Endothelial cell of umbilical vein (primary cell): ENCODE measurements at regions not wholly inside any gene's neighbourhood (a gene's known extent, or its start where the extent isn't known, plus 50 kb on each side); places are given as distances from the start of the nearest gene placed in this dataset.

ENCODE experiments used
- BruUV-seq: library from RNA; stranded (reverse); fragments of 400-500 nt; replicated peaks from 2 replicates; lab custom pipeline; 2021; lab: Mats Ljungman, UMichigan
- CTCF ChIA-PET: fragments of 300-600, 350-600 bp; sonication (Branson Sonifier 250); formaldehyde crosslinking; loops from one replicate; lab custom pipeline; 2021; ENCODE audit warnings: antibody characterized with exemption, inconsistent platforms; lab: Charles Lee
- POLR2A ChIA-PET: fragments of 300-600, 350-600 bp; sonication (Branson Sonifier 250); formaldehyde crosslinking; loops from one replicate; lab custom pipeline; 2021; ENCODE audit warnings: antibody characterized with exemption, inconsistent platforms; lab: Charles Lee
- DNase-seq: peaks from one replicate; pipeline ENCODE4 v3.0.0-alpha.2; 2011; ENCODE audit warnings: low read depth, low spot score
- FAIRE-seq: peaks from 2 replicates; lab custom pipeline; 2011; peaks lifted over from hg19 to GRCh38; lab: Jason Lieb, UNC
- H2AFZ ChIP-seq: 2 replicates; pipeline ENCODE4 v1.6.0; 2012; ENCODE audit warnings: low read depth, low read length, control low read depth, inconsistent platforms
- H3K27ac ChIP-seq: 2 replicates; pipeline ENCODE4 v1.5.1; 2011; ENCODE audit warnings: low read depth, mild to moderate bottlenecking, control low read depth, low read length, moderate library complexity; ENCODE audit not compliant: insufficient read depth
- H3K27me3 ChIP-seq, 2 experiments: 2 replicates each; pipeline versions ENCODE4 v1.6.0 to v1.6.1; 2011; ENCODE audit warnings: low read length in 2 of 2, mixed read lengths in 1 of 2; ENCODE audit not compliant: control insufficient read depth in 2 of 2, insufficient read depth in 2 of 2
- H3K36me3 ChIP-seq, 2 experiments: 2 replicates in 1 of 2; 3 replicates in 1 of 2; pipeline ENCODE4 v1.5.1; 2011; ENCODE audit warnings: low read length in 2 of 2, mild to moderate bottlenecking in 1 of 2, moderate library complexity in 1 of 2; ENCODE audit not compliant: control insufficient read depth in 2 of 2, insufficient read depth in 2 of 2; ENCODE audit errors: extremely low read depth in 1 of 2
- H3K4me1 ChIP-seq: 3 replicates; pipeline ENCODE4 v1.5.1; 2011; ENCODE audit warnings: mild to moderate bottlenecking, low read length; ENCODE audit not compliant: control insufficient read depth, insufficient read depth; ENCODE audit errors: extremely low read depth
- H3K4me2 ChIP-seq: 2 replicates; pipeline ENCODE4 v1.6.1; 2011; ENCODE audit warnings: low read length, control low read depth, mixed read lengths; ENCODE audit not compliant: insufficient read depth
- H3K4me3 ChIP-seq, 3 experiments: fragments of 200-600 bp in 1 of 3; sonication (generic), shearing (Covaris generic) in 1 of 3; replicated peaks in 1 of 3; 2 replicates each; pipeline ENCODE4 v1.5.1; 2011 to 2016; ENCODE audit warnings: control low read depth in 3 of 3, low read length in 3 of 3, mild to moderate bottlenecking in 2 of 3, inconsistent platforms in 1 of 3, low read depth in 1 of 3, moderate library complexity in 1 of 3; ENCODE audit not compliant: insufficient read depth in 1 of 3
- H3K79me2 ChIP-seq: 2 replicates; pipeline ENCODE4 v1.6.0; 2012; ENCODE audit warnings: low read length, inconsistent platforms; ENCODE audit not compliant: control insufficient read depth, insufficient read depth
- H3K9ac ChIP-seq: replicated peaks from 2 replicates; pipeline ENCODE3; 2011; ENCODE audit warnings: low read length, control low read depth; ENCODE audit not compliant: insufficient read depth; ENCODE audit errors: extremely low read depth
- H3K9me1 ChIP-seq: replicated peaks from 3 replicates; pipeline ENCODE4 v1.6.0; 2011; ENCODE audit warnings: mild to moderate bottlenecking, low read length; ENCODE audit not compliant: control insufficient read depth, insufficient read depth; ENCODE audit errors: extremely low read depth
- H3K9me3 ChIP-seq: replicated peaks from 2 replicates; pipeline ENCODE4 v1.5.1; 2012; ENCODE audit warnings: low read length, inconsistent platforms; ENCODE audit not compliant: control insufficient read depth, insufficient read depth
- H4K20me1 ChIP-seq: replicated peaks from 2 replicates; pipeline ENCODE3; 2011; ENCODE audit warnings: mild to moderate bottlenecking, low read length; ENCODE audit not compliant: control insufficient read depth, insufficient read depth; ENCODE audit errors: extremely low read depth
- EZH2 ChIP-seq: IDR thresholded peaks from 2 replicates; pipeline ENCODE4 v1.6.1; 2012; ENCODE audit warnings: borderline replicate concordance, low read depth, mild to moderate bottlenecking, moderate library complexity, low read length, inconsistent platforms; ENCODE audit not compliant: severe bottlenecking
- FOS ChIP-seq: IDR thresholded peaks from 2 replicates; pipeline ENCODE4 v1.6.1; 2011; ENCODE audit warnings: mild to moderate bottlenecking, low read length, moderate library complexity, borderline replicate concordance; ENCODE audit not compliant: insufficient read depth
- GATA2 ChIP-seq: IDR thresholded peaks from 2 replicates; pipeline ENCODE4 v1.7.0; 2011; ENCODE audit warnings: low read depth, mild to moderate bottlenecking, moderate library complexity, mixed read lengths, low read length; ENCODE audit not compliant: insufficient read length, insufficient read depth
- JUN ChIP-seq: IDR thresholded peaks from 2 replicates; pipeline ENCODE4 v1.6.1; 2011; ENCODE audit warnings: borderline replicate concordance, low read depth; ENCODE audit not compliant: insufficient read length, insufficient read depth
- MAX ChIP-seq: IDR thresholded peaks from 2 replicates; pipeline ENCODE4 v1.6.1; 2011; ENCODE audit not compliant: insufficient read depth, insufficient read length
- MYC ChIP-seq: IDR thresholded peaks from one replicate; pipeline ENCODE4 v1.6.1; 2011; ENCODE audit warnings: mild to moderate bottlenecking, low read depth, low read length
- POLR2A ChIP-seq: IDR thresholded peaks from 2 replicates; pipeline ENCODE4 v1.6.1; 2012; ENCODE audit warnings: low read depth, mild to moderate bottlenecking, control low read depth, low read length
- POLR2AphosphoS5 ChIP-seq: IDR thresholded peaks from 2 replicates; pipeline ENCODE4 v1.6.1; 2012; ENCODE audit warnings: low read depth, mild to moderate bottlenecking, control low read depth, low read length, moderate library complexity; ENCODE audit not compliant: insufficient read depth
- dilution Hi-C: fragments of 300-500 bp; cut with MboI; formaldehyde crosslinking; loops from one replicate; pipeline ENCODE4 v1.15.0; 2019; ENCODE audit warnings: low sequenced_read_pairs; ENCODE audit not compliant: extremely low pct_ligation_motif_present
- intact Hi-C: fragments of 100-400 bp; cut with micrococcal nuclease; formaldehyde crosslinking; loops from one replicate; pipeline ENCODE4 v1.10.0; 2022
- TF ChIP-seq, protein P1 (sequence below), 2 donors: IDR thresholded peaks; 1 replicate in 1 of 2; 2 replicates in 1 of 2; pipeline ENCODE4 v1.5.1; 2011; ENCODE audit warnings: low read length in 2 of 2, mild to moderate bottlenecking in 2 of 2, moderate library complexity in 2 of 2, control low read depth in 1 of 2, inconsistent platforms in 1 of 2, low read depth in 1 of 2; ENCODE audit not compliant: insufficient read depth in 1 of 2; ENCODE audit errors: extremely low read depth in 1 of 2

- Histone ChIP-seq H3K27ac (no peak overlapping the region), H3K9me3 (no peaks in the 10 kb centered on the region), H3K9ac (no peak overlapping the region), H2AFZ (no peak overlapping the region), H3K9me1 (no peaks in the 10 kb centered on the region), H3K79me2 (no peaks in the 10 kb centered on the region), H3K4me1 (no peaks in the 10 kb centered on the region), H3K4me2 (no peak overlapping the region), H3K27me3 (no peaks in the 10 kb centered on the region), H3K4me3 (no peak overlapping the region), H4K20me1 (no peaks in the 10 kb centered on the region), H3K36me3 (no peaks in the 10 kb centered on the region)
- ChIA-PET POLR2A (no interaction called here), CTCF (no interaction called here)
- peak; percentile 49 for FAIRE-seq
- TF ChIP-seq JUN: no peak
- no peak for TF ChIP-seq MYC
- TF ChIP-seq, protein P1, sequence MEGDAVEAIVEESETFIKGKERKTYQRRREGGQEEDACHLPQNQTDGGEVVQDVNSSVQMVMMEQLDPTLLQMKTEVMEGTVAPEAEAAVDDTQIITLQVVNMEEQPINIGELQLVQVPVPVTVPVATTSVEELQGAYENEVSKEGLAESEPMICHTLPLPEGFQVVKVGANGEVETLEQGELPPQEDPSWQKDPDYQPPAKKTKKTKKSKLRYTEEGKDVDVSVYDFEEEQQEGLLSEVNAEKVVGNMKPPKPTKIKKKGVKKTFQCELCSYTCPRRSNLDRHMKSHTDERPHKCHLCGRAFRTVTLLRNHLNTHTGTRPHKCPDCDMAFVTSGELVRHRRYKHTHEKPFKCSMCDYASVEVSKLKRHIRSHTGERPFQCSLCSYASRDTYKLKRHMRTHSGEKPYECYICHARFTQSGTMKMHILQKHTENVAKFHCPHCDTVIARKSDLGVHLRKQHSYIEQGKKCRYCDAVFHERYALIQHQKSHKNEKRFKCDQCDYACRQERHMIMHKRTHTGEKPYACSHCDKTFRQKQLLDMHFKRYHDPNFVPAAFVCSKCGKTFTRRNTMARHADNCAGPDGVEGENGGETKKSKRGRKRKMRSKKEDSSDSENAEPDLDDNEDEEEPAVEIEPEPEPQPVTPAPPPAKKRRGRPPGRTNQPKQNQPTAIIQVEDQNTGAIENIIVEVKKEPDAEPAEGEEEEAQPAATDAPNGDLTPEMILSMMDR (IDR thresholded peaks at IDR 0.05; ENCODE audit: extremely low read depth in 1 of 2, insufficient read depth in 1 of 2, low read depth in 1 of 2, low read length in 2 of 2): no peak
- TF ChIP-seq POLR2AphosphoS5: no peak
- no peak for TF ChIP-seq GATA2
- no peak for TF ChIP-seq EZH2
- no peak for TF ChIP-seq MAX
- TF ChIP-seq FOS: no peak
- TF ChIP-seq POLR2A: no peak
- intact Hi-C loops (no loop called here), dilution Hi-C loops (no loop called here)
- no peak for DNase-seq
- no TSS peak for BruUV-seq
Measured at GRCh38 chrX:99603091-99603814, 806.8 kb downstream of the PCDH19 start.
